ENCODE measurements at regions not wholly inside any gene's neighbourhood (a gene's known extent, or its start where the extent isn't known, plus 50 kb on each side); places are given as distances from the start of the nearest gene placed in this dataset.

GRCh38 chrX:39859991-39860861 is 237.5 kb downstream of the BCOR start:
- peak; percentile 92 for DNase-seq
- Mint-ChIP-seq H3K9me3 (no peaks in the 10 kb centered on the region), H3K27ac (peak overlapping the region; percentile 99), H3K4me3 (peak overlapping the region; percentile 69), H3K4me1 (peaks cover 34% of the 10 kb centered on the region), H3K27me3 (no peaks in the 10 kb centered on the region), H3K36me3 (ENCODE audit: low read depth) (no peaks in the 10 kb centered on the region)
- intact Hi-C loops (cut with micrococcal nuclease): loop anchor here (1.0 to 10.0 kb wide), 11 partner anchors 10 to 1055 kb away; partner anchors contain the start of gene MID1IP1

- no peak for DNase-seq
- H3K4me3 Mint-ChIP-seq: no peak overlapping the region
- H3K27me3 Mint-ChIP-seq: no peaks in the 10 kb centered on the region
- H3K9me3 Mint-ChIP-seq: no peaks in the 10 kb centered on the region
- no peaks in the 10 kb centered on the region for H3K36me3 Mint-ChIP-seq (ENCODE audit: low read depth)
- intact Hi-C loops (cut with micrococcal nuclease): no loop called here
- H3K4me1 Mint-ChIP-seq: peaks cover 26% of the 10 kb centered on the region
- no peak overlapping the region for H3K27ac Mint-ChIP-seq
Observed at GRCh38 chrX:39862963-39863362, 234.8 kb downstream of the BCOR start.

DNA sequence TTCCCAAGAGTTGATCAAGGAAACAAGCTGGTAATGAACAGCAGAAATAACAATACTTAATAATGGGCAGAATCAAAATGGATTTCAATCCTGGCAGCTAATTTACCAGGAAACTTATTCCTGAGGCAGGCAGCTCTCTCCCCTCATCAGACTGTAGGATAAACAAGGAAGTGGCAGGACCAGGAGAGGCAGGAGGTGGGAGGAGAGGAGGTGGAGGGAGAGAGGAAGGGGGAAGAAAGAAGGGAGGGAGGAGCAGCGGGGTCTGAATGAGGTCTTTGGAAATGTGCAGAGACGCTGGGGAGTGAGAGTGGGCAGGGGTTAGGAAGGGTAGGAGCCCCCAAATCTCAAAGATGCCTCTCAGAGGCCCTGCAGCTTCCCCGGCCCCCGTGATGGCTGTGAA is 231.5 kb downstream of the BCOR start:
- peaks cover 2% of the 10 kb centered on the region for H3K27me3 Mint-ChIP-seq

GRCh38 chrX:39869846-39870601 is 227.7 kb downstream of the BCOR start:
- Mint-ChIP-seq H3K9me3 (no peaks in the 10 kb centered on the region), H3K4me1 (peaks cover 46% of the 10 kb centered on the region), H3K36me3 (ENCODE audit: low read depth) (peaks cover 5% of the 10 kb centered on the region), H3K4me3 (peak overlapping the region; percentile 53), H3K27me3 (peaks cover 2% of the 10 kb centered on the region), H3K27ac (peak overlapping the region; percentile 90)
- intact Hi-C loops (cut with micrococcal nuclease): loop anchor here (1.0 to 5.0 kb wide), 4 partner anchors 10 to 227 kb away; partner anchors contain the start of gene BCOR
- peak; percentile 89 for DNase-seq

More for the DNA sequence above, 231.5 kb downstream of the BCOR start:
- Mint-ChIP-seq H3K4me1 (peaks cover 34% of the 10 kb centered on the region), H3K36me3 (ENCODE audit: low read depth) (peaks cover 2% of the 10 kb centered on the region), H3K4me3 (no peak overlapping the region), H3K9me3 (no peaks in the 10 kb centered on the region), H3K27ac (no peak overlapping the region)
- intact Hi-C loops (cut with micrococcal nuclease): no loop called here
- DNase-seq: no peak

DNA sequence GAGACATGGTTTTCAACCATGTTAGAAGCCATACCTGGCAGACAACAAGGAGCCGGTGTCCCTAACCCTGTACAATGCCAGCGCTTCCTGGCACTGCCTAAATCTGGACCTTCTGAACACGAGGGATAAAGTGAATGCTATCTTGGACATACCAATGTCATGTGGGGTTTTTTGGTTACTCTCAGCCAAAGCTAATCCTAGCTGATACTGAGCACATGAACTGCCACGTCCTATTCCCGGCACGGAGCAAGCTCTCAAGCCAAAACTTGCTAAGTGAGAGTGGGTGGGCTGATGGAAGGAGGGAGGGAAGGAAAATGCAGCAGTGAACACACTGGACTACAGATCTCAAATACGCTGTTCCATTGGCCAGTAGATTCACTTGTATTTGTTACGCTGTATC is 226.1 kb downstream of the BCOR start:
- no peak for DNase-seq
- Mint-ChIP-seq H3K27me3 (peaks cover 2% of the 10 kb centered on the region), H3K9me3 (no peaks in the 10 kb centered on the region), H3K27ac (no peak overlapping the region), H3K4me3 (no peak overlapping the region), H3K4me1 (peaks cover 45% of the 10 kb centered on the region), H3K36me3 (ENCODE audit: low read depth) (peaks cover 5% of the 10 kb centered on the region)
- intact Hi-C loops (cut with micrococcal nuclease): loop anchor here (2.0 to 5.0 kb wide), 3 partner anchors 13 to 226 kb away; partner anchors contain the start of gene BCOR

- no peak for DNase-seq
- H3K27ac Mint-ChIP-seq: peak overlapping the region; percentile 63
- peaks cover 44% of the 10 kb centered on the region for H3K4me1 Mint-ChIP-seq
- H3K36me3 Mint-ChIP-seq (ENCODE audit: low read depth): peaks cover 5% of the 10 kb centered on the region
- intact Hi-C loops (cut with micrococcal nuclease): loop anchor here (5.0 kb wide), 2 partner anchors 101 to 224 kb away; partner anchors contain the start of gene BCOR
- no peaks in the 10 kb centered on the region for H3K9me3 Mint-ChIP-seq
- peaks cover 3% of the 10 kb centered on the region for H3K27me3 Mint-ChIP-seq
- peak overlapping the region; percentile 40 for H3K4me3 Mint-ChIP-seq
Observed at GRCh38 chrX:39873117-39873516, 224.6 kb downstream of the BCOR start.

DNA sequence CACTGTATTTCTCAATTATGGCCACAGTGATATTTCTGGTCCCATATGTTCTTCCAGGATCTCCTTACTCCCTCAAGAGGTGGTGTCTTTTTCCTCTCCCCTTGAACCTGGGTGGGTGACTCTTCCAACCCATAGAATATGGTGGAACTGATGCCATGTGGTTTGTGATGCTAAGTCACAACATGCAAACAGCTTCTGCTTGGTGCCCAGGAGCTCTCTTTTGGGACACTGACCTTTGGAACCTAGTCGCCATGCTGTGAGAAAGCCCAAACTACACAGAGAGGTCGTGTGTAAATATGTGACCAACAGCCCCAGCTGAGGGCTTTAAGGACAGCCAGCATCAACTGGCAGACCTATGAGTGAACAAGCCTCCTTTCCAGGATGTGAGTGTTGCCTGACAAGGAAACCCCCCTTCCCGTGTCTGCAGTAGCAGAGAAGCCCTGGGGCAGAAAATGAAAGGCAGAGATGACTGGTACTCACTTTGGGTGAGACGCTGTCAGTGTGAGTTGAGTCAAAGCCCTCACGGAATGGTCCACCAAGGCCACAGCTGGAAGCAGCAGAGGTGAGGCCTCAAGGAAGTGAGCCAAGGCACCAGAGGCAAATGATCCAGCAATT is 223.4 kb downstream of the BCOR start:
- peak overlapping the region; percentile 85 for H3K27ac Mint-ChIP-seq
- peaks cover 34% of the 10 kb centered on the region for H3K4me1 Mint-ChIP-seq
- peaks cover 5% of the 10 kb centered on the region for H3K36me3 Mint-ChIP-seq (ENCODE audit: low read depth)
- intact Hi-C loops (cut with micrococcal nuclease): loop anchor here (1.0 to 5.0 kb wide), 5 partner anchors 9 to 223 kb away; partner anchors contain the start of gene BCOR
- H3K9me3 Mint-ChIP-seq: no peaks in the 10 kb centered on the region
- peak overlapping the region; percentile 19 for H3K4me3 Mint-ChIP-seq
- H3K27me3 Mint-ChIP-seq: peaks cover 3% of the 10 kb centered on the region
- DNase-seq: peak; percentile 87

DNA sequence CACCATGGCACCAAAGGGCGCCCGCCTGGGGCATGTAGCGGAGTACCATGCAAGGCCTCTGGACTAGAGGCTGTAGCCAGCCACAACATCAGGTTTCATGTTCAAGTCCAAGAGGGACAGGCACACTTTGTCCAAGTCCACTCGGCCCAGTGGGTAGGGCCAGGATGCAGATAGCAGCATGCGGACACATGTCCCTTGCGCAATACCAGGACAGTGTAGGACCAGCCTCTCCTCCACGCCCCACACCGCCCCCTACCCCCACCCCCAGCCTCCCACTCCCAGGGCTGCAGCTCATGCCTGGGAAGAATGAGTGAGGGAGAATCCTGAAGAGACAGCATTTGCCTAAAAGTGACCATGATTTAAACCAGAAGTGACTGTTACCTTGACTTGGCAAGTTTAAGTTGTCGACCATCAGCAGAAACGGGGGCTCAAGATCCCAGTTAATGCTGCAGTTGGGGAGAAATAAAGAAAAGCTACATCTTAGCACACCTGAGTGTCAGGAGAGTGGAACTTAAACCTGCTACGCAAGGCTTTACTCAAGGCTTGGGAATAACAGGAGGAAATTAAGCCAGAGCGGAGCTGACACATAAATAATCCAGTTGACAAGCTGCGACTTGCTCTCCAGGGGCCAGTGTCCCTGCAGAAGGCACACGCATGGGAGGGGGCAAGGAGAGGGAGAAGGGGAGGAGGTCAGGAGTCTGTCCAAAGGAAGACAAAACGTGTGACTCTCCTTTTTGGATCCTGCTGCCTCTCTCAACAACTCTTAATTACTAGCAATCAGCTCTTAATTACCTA is 221.7 kb downstream of the BCOR start:
- Mint-ChIP-seq H3K4me1 (peaks cover 24% of the 10 kb centered on the region), H3K36me3 (ENCODE audit: low read depth) (peaks cover 3% of the 10 kb centered on the region), H3K27ac (no peak overlapping the region), H3K27me3 (peaks cover 1% of the 10 kb centered on the region), H3K4me3 (no peak overlapping the region), H3K9me3 (no peaks in the 10 kb centered on the region)
- no peak for DNase-seq
- intact Hi-C loops (cut with micrococcal nuclease): no loop called here

- Mint-ChIP-seq H3K4me1 (peaks cover 14% of the 10 kb centered on the region), H3K4me3 (no peak overlapping the region), H3K36me3 (ENCODE audit: low read depth) (peaks cover 6% of the 10 kb centered on the region), H3K9me3 (no peaks in the 10 kb centered on the region), H3K27me3 (peaks cover 1% of the 10 kb centered on the region), H3K27ac (no peak overlapping the region)
- DNase-seq: no peak
- intact Hi-C loops (cut with micrococcal nuclease): no loop called here
Observed at GRCh38 chrX:39877905-39878304, 219.9 kb downstream of the BCOR start.

DNA sequence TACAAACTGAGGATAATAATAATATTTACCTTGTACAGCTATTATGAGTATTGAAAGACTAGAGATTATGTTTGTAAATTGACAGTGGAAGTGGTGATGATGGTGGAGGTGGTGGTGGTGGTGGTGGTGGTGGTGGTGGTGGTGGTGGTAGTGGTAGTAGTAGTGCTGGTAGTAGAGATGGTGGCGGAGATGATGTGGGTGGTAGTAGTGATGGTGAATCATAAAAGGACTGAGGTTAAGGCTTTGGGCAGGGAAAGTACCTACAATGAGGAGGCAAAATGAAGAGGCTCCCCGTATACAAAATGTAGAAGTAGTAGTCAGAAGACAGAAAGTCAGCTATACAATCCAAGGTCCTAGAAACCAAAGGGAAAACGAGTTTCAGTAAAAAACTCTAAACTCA is 214.1 kb downstream of the BCOR start:
- DNase-seq: peak; percentile 68
- H3K36me3 Mint-ChIP-seq (ENCODE audit: low read depth): peaks cover 8% of the 10 kb centered on the region
- H3K27me3 Mint-ChIP-seq: peaks cover 4% of the 10 kb centered on the region
- peaks cover 17% of the 10 kb centered on the region for H3K4me1 Mint-ChIP-seq
- intact Hi-C loops (cut with micrococcal nuclease): loop anchor here (1.0 to 5.0 kb wide), 5 partner anchors 9 to 129 kb away; no protein-coding TSS in a partner anchor
- H3K27ac Mint-ChIP-seq: peak overlapping the region; percentile 79
- peaks cover 4% of the 10 kb centered on the region for H3K9me3 Mint-ChIP-seq
- peak overlapping the region; percentile 13 for H3K4me3 Mint-ChIP-seq

DNA sequence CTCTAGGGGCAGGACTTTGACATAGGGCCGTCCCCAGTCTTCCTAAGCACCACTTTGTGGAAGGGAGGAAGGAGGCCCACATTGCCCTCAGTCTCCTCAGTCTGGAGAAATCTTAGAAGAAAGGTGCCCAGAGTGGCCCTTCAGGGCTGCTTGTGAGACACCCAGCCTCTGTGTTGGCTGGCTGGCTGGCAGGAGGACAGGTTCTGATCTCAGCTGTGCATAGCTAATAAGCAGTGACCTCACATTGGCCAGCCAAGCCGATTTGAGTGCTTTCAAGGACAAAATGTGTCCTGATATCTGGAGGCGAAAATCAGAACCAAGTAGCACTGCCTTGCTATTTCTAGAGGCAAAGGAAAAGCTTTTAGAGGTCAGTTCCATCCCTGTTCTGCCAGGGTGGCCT is 211.5 kb downstream of the BCOR start:
- Mint-ChIP-seq H3K27ac (no peak overlapping the region), H3K36me3 (ENCODE audit: low read depth) (peaks cover 7% of the 10 kb centered on the region), H3K4me1 (peaks cover 26% of the 10 kb centered on the region), H3K4me3 (no peak overlapping the region), H3K9me3 (peaks cover 4% of the 10 kb centered on the region), H3K27me3 (peaks cover 4% of the 10 kb centered on the region)
- no peak for DNase-seq
- intact Hi-C loops (cut with micrococcal nuclease): no loop called here

DNA sequence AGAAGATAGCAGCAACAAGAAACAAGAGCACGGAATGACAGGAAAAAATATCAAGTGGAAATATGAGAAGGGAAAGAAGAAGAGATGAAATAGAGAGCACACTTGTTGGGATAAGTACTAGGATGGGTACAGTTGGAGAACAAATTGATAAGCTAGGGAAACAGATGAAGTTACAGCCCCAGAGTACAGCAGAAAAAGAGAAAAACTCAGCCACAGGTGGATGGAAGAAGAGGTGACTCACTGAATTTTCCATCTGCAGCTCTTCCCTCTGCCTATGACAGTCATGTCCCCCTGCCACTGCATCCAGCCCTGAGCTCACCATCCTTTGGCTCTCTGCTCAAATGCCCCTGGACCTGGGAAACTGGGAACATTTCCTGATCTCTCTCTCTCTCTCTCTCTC is 209.0 kb downstream of the BCOR start:
- peaks cover 4% of the 10 kb centered on the region for H3K27me3 Mint-ChIP-seq
- H3K36me3 Mint-ChIP-seq (ENCODE audit: low read depth): peaks cover 2% of the 10 kb centered on the region
- H3K27ac Mint-ChIP-seq: peak overlapping the region; percentile 48
- peaks cover 3% of the 10 kb centered on the region for H3K9me3 Mint-ChIP-seq
- peaks cover 33% of the 10 kb centered on the region for H3K4me1 Mint-ChIP-seq
- no peak overlapping the region for H3K4me3 Mint-ChIP-seq
- no peak for DNase-seq
- intact Hi-C loops (cut with micrococcal nuclease): no loop called here

GRCh38 chrX:39889704-39890103 is 208.1 kb downstream of the BCOR start:
- H3K4me3 Mint-ChIP-seq: no peak overlapping the region
- H3K27ac Mint-ChIP-seq: no peak overlapping the region

More at GRCh38 chrX:39889704-39890103, 208.1 kb downstream of the BCOR start:
- peaks cover 26% of the 10 kb centered on the region for H3K4me1 Mint-ChIP-seq
- intact Hi-C loops (cut with micrococcal nuclease): no loop called here
- no peaks in the 10 kb centered on the region for H3K9me3 Mint-ChIP-seq
- peaks cover 2% of the 10 kb centered on the region for H3K27me3 Mint-ChIP-seq
- peaks cover under 1% of the 10 kb centered on the region for H3K36me3 Mint-ChIP-seq (ENCODE audit: low read depth)
- DNase-seq: no peak
